Neural progenitor cell (in vitro differentiated cells): ENCODE measurements at regions not wholly inside any gene's neighbourhood (a gene's known extent, or its start where the extent isn't known, plus 50 kb on each side); places are given as distances from the start of the nearest gene placed in this dataset.

ENCODE experiments used
- EZH2 ChIP-seq: fragments of 200-600 bp; sonication (generic); IDR thresholded peaks from 2 replicates; pipeline ENCODE4 v1.6.1; 2017; ENCODE audit warnings: antibody characterized with exemption, mild to moderate bottlenecking, moderate library complexity
- TF ChIP-seq, protein P1 (sequence below): fragments of 200-600 bp; sonication (generic); IDR thresholded peaks from 2 replicates; pipeline ENCODE4 v1.5.1; 2017; ENCODE audit warnings: antibody characterized with exemption, mild to moderate bottlenecking

- TF ChIP-seq, protein P1, sequence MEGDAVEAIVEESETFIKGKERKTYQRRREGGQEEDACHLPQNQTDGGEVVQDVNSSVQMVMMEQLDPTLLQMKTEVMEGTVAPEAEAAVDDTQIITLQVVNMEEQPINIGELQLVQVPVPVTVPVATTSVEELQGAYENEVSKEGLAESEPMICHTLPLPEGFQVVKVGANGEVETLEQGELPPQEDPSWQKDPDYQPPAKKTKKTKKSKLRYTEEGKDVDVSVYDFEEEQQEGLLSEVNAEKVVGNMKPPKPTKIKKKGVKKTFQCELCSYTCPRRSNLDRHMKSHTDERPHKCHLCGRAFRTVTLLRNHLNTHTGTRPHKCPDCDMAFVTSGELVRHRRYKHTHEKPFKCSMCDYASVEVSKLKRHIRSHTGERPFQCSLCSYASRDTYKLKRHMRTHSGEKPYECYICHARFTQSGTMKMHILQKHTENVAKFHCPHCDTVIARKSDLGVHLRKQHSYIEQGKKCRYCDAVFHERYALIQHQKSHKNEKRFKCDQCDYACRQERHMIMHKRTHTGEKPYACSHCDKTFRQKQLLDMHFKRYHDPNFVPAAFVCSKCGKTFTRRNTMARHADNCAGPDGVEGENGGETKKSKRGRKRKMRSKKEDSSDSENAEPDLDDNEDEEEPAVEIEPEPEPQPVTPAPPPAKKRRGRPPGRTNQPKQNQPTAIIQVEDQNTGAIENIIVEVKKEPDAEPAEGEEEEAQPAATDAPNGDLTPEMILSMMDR: no peak
- TF ChIP-seq EZH2: no peak
These were observed 134.1 kb upstream of the IFNG-AS1 start for GRCh38 chr12:67855103-67855502.
